ENCODE measurements at regions not wholly inside any gene's neighbourhood (a gene's known extent, or its start where the extent isn't known, plus 50 kb on each side); places are given as distances from the start of the nearest gene placed in this dataset.

- TF ChIP-seq REST (IDR thresholded peaks at IDR 0.05; ENCODE audit: low read depth, low read length) (no peak), MTA3 (IDR thresholded peaks at IDR 0.05; ENCODE audit: borderline replicate concordance, low read length) (no peak), MLLT1 (IDR thresholded peaks at IDR 0.05) (no peak), RELB (IDR thresholded peaks at IDR 0.05; ENCODE audit: low read depth) (no peak), JUND (IDR thresholded peaks at IDR 0.05; ENCODE audit: low read depth, low read length) (no peak)
Observed at GRCh38 chr7:36055207-36055606, 97.8 kb upstream of the EEPD1 start (continued).

- no TSS peak for BruUV-seq (replicated peaks)
- SMC1A ChIA-PET (ENCODE audit: uncharacterized antibody, unreplicated experiment) = interaction anchor here (0.8 to 1.6 kb wide), 3 partner anchors 9 to 25 kb away, joined by 3 to 7 read pairs (median 3); no protein-coding TSS in a partner anchor
- H3K4me2 ChIP-seq (ENCODE audit: control insufficient read depth, insufficient read depth) = peak overlapping the region; percentile 81; the same call in 1 of the 2 replicates
- H3K4me1 ChIP-seq (ENCODE audit: control insufficient read depth, insufficient read depth, low read length) = peaks cover 18% of the 10 kb centered on the region
- ATAC-seq (peak; percentile 84), DNase-seq (ENCODE audit: low read depth, low spot score) (no peak), FAIRE-seq (peak; percentile 61)
- in situ Hi-C loops (cut with MboI) = no loop called here
- H3K9me3 ChIP-seq (replicated peaks; ENCODE audit: control insufficient read depth, insufficient read depth, low read length) = no peaks in the 10 kb centered on the region
- peak; percentile 65 for TF ChIP-seq SPI1 (IDR thresholded peaks at IDR 0.05; ENCODE audit: borderline replicate concordance, insufficient read depth, low read depth, low read length)
- no peak for TF ChIP-seq ZNF622 (IDR thresholded peaks at IDR 0.05)
- 0 out of 2 replicates have a peak, but pooled peaks have one; percentile 15 for TF ChIP-seq RUNX3 (IDR thresholded peaks at IDR 0.05; ENCODE audit: low read length)
- no peak for TF ChIP-seq EZH2 (IDR thresholded peaks at IDR 0.05; ENCODE audit: borderline replicate concordance, control insufficient read depth, low read depth, low read length)
- no peak for TF ChIP-seq E2F4 (IDR thresholded peaks at IDR 0.05; ENCODE audit: low read depth, low read length)
- TF ChIP-seq GABPA (IDR thresholded peaks at IDR 0.05; ENCODE audit: low read depth) = 0 out of 2 replicates have a peak, but pooled peaks have one; percentile 2
- TF ChIP-seq IKZF2 (IDR thresholded peaks at IDR 0.05) = 0 out of 4 replicates have a peak, but pooled peaks have one; percentile 12 to 31
- H3K27ac ChIP-seq (ENCODE audit: control insufficient read depth, insufficient read depth) = 0 out of 2 replicates have a peak overlapping the region, but pooled peaks have one; percentile 27
- no peak overlapping the region for H3K9ac ChIP-seq (ENCODE audit: control insufficient read depth, insufficient read depth, low read length)
- no peaks in the 10 kb centered on the region for H4K20me1 ChIP-seq (ENCODE audit: control insufficient read depth, insufficient read depth)
- WGBS (ENCODE audit: insufficient coverage, insufficient replicate concordance, low lambda C conversion rate, missing lambda C conversion rate) = 0% methylated on average over 3 of the region's 4 CpGs
- peak overlapping the region; percentile 43; the same call in 1 of the 2 replicates for H3K4me3 ChIP-seq
- POLR2A ChIA-PET = no interaction called here
- H3K27me3 ChIP-seq (replicated peaks in 1 of 2; ENCODE audit: control insufficient read depth in 2 of 2, insufficient read depth in 2 of 2, low read length in 1 of 2) = no peaks in the 10 kb centered on the region
- CTCF ChIA-PET = interaction anchor here (0.7 to 1.0 kb wide), 2 partner anchors 9 to 11 kb away, joined by 3 to 4 read pairs; no protein-coding TSS in a partner anchor
- H3K36me3 ChIP-seq (ENCODE audit: control insufficient read depth in 2 of 2, insufficient read depth in 2 of 2, low read length in 1 of 2) = no peaks in the 10 kb centered on the region
- intact Hi-C loops (cut with micrococcal nuclease; ENCODE audit: unreplicated experiment) = no loop called here
- RAD21 ChIA-PET (ENCODE audit: unreplicated experiment) = no interaction called here
- no peaks in the 10 kb centered on the region for H3K79me2 ChIP-seq (ENCODE audit: control insufficient read depth, insufficient read depth, low read length)
- peak overlapping the region; percentile 22 for H2AFZ ChIP-seq (ENCODE audit: control insufficient read depth, low read depth, low read length)
Observed at GRCh38 chr7:36057323-36057722, 95.7 kb upstream of the EEPD1 start.
